HG03469 (cell line): ENCODE measurements at regions not wholly inside any gene's neighbourhood (a gene's known extent, or its start where the extent isn't known, plus 50 kb on each side); places are given as distances from the start of the nearest gene placed in this dataset.
"Not testable (repeated sequence)": the region's sequence is repeated elsewhere in the genome, so short reads cannot be mapped to it uniquely, and the experiment has no call there.

Experiments used
- ATAC-seq: cut with Tn5 transposase; IDR thresholded peaks from one replicate; pipeline ENCODE4 v1.9.1; 2021; ENCODE audit warnings: mild to moderate bottlenecking, moderate library complexity, moderate number of reproducible peaks; ENCODE audit not compliant: unreplicated experiment

DNA sequence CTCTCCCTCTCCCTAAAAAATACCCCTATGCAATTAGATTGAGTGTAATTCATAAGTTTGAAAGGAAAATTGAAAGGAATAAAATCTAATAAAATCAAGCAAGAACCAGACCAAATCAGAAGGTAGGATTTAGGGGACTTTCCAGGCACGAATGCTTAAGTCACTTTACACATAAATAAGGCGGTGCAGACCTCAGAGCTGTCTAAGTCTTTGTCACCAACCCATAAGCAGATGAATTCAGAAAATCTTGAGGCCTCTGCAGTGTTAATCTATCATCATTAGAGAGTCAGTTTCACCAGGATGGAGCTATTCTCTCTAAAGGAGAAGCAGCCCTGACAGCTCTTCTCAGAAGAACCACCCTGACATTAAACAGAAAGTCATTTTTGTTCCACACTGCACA is 819.1 kb upstream of the AMELY start:
- ATAC-seq: no peak

DNA sequence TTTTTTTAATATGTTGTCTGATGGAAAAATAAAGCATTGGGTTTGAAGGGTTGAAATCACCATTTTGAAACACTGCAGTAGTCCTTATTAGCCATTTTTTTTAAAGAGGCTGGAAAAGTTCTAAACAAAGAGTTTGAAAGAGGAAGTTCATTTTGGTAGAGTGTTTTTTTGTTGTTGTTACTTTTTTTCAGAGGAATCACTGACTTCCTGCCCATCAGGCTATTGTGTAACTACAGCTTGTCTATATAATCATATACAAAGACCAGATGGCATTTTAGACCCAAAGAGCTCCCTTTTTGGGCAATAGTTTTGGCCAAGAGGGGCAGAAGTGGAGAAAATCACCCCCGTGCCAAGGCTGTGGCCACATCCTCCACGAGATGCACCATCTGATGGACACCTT is 818.5 kb upstream of the AMELY start:
- no peak for ATAC-seq

- no peak for ATAC-seq
Observed at GRCh38 chrY:7729318-7730011, 817.9 kb upstream of the AMELY start.

DNA sequence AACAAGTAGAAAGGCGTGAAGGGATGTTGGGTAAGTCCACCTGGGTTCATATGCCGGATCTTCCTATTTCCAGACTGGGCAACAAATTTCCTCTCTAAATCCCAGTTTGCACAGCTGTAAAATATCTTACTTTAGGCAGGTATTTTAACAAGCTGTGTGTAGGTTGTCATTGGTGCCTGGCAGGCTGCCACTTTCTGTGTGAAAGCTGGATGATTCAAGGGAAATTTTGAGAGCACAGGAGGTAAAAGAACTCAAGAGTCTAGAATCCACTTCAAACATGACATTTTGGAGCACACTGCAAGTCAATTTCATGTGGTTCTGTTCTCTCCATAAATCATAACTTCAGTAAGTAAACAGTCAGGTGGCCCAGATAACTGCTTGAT is 817.4 kb upstream of the AMELY start:
- ATAC-seq: no peak

GRCh38 chrY:7725791-7726460 is 814.4 kb upstream of the AMELY start:
- ATAC-seq: no peak

- peak; percentile 80 for ATAC-seq
Observed at GRCh38 chrY:7723991-7724632, 812.6 kb upstream of the AMELY start.

- no peak for ATAC-seq
Observed at GRCh38 chrY:7723127-7723526, 811.6 kb upstream of the AMELY start.

DNA sequence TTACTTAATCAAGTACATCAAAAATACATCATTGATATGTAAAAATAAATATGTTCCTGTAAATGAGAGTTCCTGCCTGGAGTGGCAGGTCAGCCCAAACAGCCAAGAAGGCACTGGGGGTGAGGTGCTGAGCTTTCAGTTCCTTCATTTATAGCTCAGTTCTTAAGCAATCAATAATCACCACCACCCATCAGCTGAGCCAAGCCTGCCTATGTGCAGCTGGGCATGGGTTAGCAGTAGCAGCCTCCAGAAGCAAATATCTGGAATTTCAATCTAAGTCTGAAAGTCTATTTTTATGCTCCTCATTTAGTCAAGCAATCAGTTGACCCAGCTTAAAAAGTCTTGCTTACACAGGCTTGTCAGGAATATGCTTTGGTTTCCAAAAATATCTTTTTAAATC is 811.0 kb upstream of the AMELY start:
- ATAC-seq: peak; percentile 34

DNA sequence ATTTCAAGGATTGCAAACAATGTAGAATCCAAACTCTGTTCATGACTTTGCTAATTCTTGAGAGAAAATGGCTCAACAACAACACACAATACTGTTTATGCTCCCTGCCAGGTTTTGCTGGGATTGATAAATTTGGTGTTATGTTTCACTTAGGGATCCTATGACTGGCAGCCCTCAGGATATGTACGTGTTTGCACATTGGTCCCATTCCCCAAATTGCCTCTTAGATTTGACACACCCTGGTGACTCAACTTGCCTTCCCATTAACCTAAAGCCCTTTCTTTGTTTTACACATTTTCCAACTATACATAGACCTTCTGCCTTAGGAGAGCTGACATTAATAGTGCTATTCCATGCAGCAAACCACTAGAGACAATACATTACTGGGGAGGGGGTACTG is 809.4 kb upstream of the AMELY start:
- ATAC-seq: no peak

- no peak for ATAC-seq
Observed at GRCh38 chrY:7719271-7719670, 807.7 kb upstream of the AMELY start.

DNA sequence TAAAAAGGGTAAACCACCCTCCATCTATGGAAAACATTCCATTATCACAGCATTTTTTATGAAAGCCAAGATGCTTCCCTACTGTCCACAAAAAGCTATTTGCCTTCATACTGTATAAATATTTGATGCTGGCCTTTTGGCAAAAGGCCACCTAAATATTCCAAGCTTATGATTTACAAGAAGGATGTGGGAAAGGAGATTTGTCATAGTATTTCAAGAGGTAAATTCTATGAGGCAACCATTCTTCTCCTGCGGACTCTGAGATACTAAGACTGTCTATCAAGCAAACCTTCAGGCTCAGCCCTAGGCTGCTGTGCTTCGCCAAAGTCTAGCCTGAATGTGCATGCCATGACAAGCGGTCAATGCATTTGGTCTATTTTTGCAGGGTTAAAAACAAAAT is 807.1 kb upstream of the AMELY start:
- ATAC-seq: no peak

- no peak for ATAC-seq
Observed at GRCh38 chrY:7718126-7718525, 806.6 kb upstream of the AMELY start.

- no peak for ATAC-seq
Observed at GRCh38 chrY:7714426-7714825, 802.9 kb upstream of the AMELY start.

DNA sequence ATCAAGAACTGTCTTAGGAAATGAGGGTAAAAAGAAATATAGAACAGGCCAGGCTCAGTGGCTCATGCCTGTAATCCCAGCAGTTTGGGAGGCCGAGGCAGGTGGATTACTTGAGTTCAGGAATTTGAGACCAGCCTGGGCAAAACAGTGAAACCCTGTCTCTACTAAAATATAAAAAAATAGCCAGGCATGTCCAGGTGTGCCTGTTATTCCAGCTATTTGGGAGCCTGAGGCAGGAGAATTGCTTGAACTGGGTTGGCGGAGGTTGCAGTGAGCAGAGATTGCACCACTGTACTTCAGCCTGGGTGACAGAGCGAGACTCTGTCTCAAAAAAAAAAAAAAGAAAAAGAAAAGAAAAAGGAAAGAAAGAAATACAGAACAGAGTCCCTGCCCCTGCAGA is 802.2 kb upstream of the AMELY start:
- not testable (repeated sequence) for ATAC-seq

DNA sequence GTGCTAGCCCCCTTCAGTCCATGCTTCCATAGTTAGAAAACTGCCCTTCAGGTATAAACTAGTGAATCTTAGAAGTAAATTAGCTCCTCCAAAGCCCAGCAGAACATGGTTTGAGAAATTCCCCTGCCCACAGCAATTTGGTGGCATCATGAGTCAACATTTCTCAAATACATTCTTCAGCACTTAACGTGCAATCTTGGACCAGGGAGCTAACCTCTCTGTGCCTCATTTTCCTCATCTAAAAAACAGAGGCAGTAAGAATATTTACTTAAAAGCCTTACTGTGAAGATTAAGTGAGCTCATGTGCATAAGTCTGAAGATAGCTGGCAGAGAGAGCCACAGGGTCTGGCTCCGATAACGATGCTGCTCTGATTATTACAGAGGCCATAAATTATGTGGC is 800.7 kb upstream of the AMELY start:
- ATAC-seq: no peak

DNA sequence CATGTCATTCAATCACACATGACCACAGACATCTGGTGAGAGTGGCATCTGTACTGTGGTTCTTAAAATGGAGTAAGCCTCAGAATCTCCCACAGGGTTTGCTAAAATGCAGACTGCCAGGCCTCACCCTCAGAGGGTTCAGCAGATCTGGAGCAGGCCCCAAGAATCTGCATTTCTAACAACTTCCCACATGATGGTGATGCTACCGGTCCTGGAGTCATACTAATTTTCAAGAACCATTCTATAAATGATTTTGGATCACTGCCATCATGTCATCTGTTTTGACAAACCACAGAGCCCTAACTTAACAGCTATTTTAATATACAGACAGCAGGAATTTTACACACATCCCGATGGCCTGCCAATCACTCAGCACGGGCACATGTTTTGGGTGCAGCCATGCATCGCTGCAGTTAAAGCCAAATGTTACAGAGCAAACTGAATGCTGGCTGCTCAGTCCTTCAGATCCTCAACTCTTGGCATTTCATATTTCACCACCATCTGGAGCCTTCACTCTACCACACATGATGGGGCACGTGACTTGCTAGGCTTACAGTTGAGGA is 792.1 kb upstream of the AMELY start:
- ATAC-seq: no peak

GRCh38 chrY:7702481-7702880 is 790.9 kb upstream of the AMELY start:
- ATAC-seq: no peak

DNA sequence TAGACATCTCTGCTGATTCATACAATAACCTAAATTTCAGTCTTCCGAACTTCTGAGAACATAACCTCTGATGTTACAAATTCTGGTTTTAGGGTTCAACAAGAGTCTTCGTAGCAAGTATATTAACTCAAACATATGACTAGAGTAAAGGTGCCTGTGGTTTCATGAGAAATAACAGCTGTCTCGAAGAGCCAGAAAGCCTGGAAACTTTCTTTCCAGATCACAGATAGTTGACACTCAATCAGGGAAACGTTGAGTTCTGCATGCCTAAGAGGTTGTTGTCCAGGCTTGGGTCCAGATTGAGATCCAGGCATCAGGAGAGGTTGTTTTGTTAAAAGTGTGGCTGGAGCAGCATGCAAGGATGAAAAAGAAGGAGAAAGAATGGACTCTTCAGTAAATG is 790.1 kb upstream of the AMELY start:
- no peak for ATAC-seq

- ATAC-seq: no peak
Observed at GRCh38 chrY:7697506-7697905, 786.0 kb upstream of the AMELY start.

DNA sequence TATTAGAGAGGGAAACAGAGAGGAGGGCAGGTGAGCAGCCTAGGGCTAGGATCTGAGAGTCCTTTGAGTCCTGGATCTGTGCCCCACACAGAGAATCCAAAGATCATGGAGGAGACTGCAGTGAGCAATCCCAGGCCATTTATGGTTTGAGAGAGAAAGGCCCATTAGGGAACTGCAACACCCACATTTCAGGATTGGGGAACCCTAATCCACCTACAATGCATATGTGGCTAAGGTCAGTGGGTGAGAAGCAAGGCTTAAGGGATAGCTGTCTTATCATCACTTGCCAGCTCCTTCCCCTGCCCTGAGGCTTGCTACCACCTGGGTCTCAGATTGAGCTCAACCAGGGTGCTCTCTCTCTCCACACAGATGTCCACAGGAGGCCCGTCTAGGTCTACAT is 781.1 kb upstream of the AMELY start:
- ATAC-seq: no peak

DNA sequence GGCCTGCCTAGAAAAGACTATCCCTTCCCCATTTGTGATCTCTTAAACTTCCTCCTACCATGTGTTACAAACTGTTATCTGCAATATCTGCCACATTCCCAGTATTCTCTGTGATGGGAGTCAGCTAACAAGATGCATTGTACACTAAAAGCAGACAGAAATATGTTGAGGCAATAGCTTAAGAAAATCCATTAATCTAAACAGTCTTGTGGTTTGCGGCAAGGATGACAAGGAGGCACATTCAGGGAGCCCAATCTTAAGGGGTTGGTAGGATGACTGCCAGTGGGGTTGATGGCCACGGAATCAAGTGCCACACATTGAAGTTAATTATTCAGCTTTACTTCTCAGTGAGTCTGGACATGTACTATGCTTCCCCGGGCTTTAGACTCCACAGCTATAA is 775.5 kb upstream of the AMELY start:
- no peak for ATAC-seq

- ATAC-seq: no peak
Observed at GRCh38 chrY:7684546-7684945, 773.0 kb upstream of the AMELY start.
